HepG2 (cell line): ENCODE measurements at regions not wholly inside any gene's neighbourhood (a gene's known extent, or its start where the extent isn't known, plus 50 kb on each side); places are given as distances from the start of the nearest gene placed in this dataset.

Experiments
- ARNTL ChIP-seq: sonication (generic); formaldehyde crosslinking; IDR thresholded peaks from 2 replicates; pipeline ENCODE4 v1.4.0; 2020; ENCODE audit warnings: mild to moderate bottlenecking, missing genetic modification reagents
- FOSL2 ChIP-seq: sonication (generic); formaldehyde crosslinking; IDR thresholded peaks from 2 replicates; pipeline ENCODE4 v1.4.0; 2020; ENCODE audit warnings: missing genetic modification reagents
- HDAC2 ChIP-seq: sonication (generic); formaldehyde crosslinking; IDR thresholded peaks from 2 replicates; pipeline ENCODE4 v1.4.0; 2020; ENCODE audit warnings: missing genetic modification reagents
- IRF2 ChIP-seq: IDR thresholded peaks from 2 replicates; pipeline ENCODE4 v1.6.1; 2018; ENCODE audit warnings: missing genetic modification reagents, missing compliant biosample characterization
- NFKBIZ ChIP-seq: IDR thresholded peaks from 2 replicates; pipeline ENCODE4 v1.6.1; 2018; ENCODE audit warnings: missing genetic modification reagents, missing compliant biosample characterization
- REXO4 ChIP-seq: sonication (generic); formaldehyde crosslinking; IDR thresholded peaks from 2 replicates; pipeline ENCODE4 v1.8.0; 2022; ENCODE audit warnings: missing genetic modification reagents, mild to moderate bottlenecking, borderline replicate concordance
- SOX13 ChIP-seq, 3 experiments: fragments of 450-650 bp in 1 of 3; sonication (generic) in 1 of 3; formaldehyde crosslinking in 1 of 3; IDR thresholded peaks in 2 of 3; conservative IDR thresholded peaks in 1 of 3; 2 replicates each; pipeline versions ENCODE4 v1.5.0 to v1.6.1; 2016 to 2020; ENCODE audit warnings: antibody characterized with exemption in 1 of 3, mild to moderate bottlenecking in 1 of 3, missing compliant biosample characterization in 1 of 3, missing genetic modification reagents in 1 of 3, moderate library complexity in 1 of 3
- ZNF333 ChIP-seq: sonication (generic); formaldehyde crosslinking; IDR thresholded peaks from 2 replicates; pipeline ENCODE4 v1.4.0; 2020; ENCODE audit warnings: mild to moderate bottlenecking, missing genetic modification reagents, borderline replicate concordance
- ZNF451 ChIP-seq: sonication (generic); formaldehyde crosslinking; IDR thresholded peaks from 2 replicates; pipeline ENCODE4 v1.5.0; 2020; ENCODE audit warnings: mild to moderate bottlenecking, missing genetic modification reagents
- ZNF772 ChIP-seq: sonication (generic); formaldehyde crosslinking; IDR thresholded peaks from 2 replicates; pipeline ENCODE4 v1.5.0; 2020; ENCODE audit warnings: mild to moderate bottlenecking, missing genetic modification reagents
- TF ChIP-seq, protein P1 (sequence below): IDR thresholded peaks from 2 replicates; pipeline ENCODE4 v1.6.1; 2016
- TF ChIP-seq, protein P2 (sequence below), 2 experiments: sonication (generic) in 1 of 2; formaldehyde crosslinking in 1 of 2; IDR thresholded peaks; 2 replicates each; pipeline versions ENCODE4 v1.4.0 to v1.6.1; 2016 to 2020; ENCODE audit warnings: borderline replicate concordance in 1 of 2, low read depth in 1 of 2, mild to moderate bottlenecking in 1 of 2, missing genetic modification reagents in 1 of 2
- TF ChIP-seq, protein P3 (sequence below), 2 experiments: fragments of 450-650 bp in 1 of 2; sonication (generic) in 1 of 2; formaldehyde crosslinking in 1 of 2; IDR thresholded peaks; 2 replicates each; pipeline versions ENCODE4 v1.6.1 to v1.8.0; 2016 to 2022; ENCODE audit warnings: antibody characterized with exemption in 1 of 2, mild to moderate bottlenecking in 1 of 2, missing genetic modification reagents in 1 of 2

DNA sequence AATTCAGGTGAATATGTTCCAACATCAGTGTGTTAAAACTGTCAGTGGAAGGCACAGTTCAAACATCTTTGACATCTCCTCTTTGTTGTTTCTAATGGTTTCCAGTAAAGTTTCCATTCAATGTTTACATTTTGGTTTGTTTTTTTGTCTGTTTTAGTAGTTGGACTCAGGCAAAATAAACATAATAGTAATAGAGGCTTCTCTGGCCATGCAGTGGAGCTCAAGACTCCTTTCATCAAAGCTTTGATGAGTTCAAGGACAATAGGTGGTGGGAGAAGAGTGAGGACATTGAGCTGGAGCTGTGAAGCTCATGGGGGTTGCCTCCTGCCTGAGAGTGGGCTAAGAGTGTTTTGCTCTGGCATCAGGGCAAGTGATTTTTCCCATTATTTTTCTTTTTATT, 1853.7 kb upstream of the CELF4 start (continued):
- peak; percentile 62 for TF ChIP-seq SOX13 (IDR thresholded peaks at IDR 0.05)
- peak in 1 of 2 experiments; percentile 95; a peak in 2 of 4 replicates for TF ChIP-seq SOX13 (CRISPR knock-in tag; conservative IDR thresholded peaks at IDR 0.05 in 1 of 2, IDR thresholded peaks at IDR 0.05 in 1 of 2)
- TF ChIP-seq, protein P1, sequence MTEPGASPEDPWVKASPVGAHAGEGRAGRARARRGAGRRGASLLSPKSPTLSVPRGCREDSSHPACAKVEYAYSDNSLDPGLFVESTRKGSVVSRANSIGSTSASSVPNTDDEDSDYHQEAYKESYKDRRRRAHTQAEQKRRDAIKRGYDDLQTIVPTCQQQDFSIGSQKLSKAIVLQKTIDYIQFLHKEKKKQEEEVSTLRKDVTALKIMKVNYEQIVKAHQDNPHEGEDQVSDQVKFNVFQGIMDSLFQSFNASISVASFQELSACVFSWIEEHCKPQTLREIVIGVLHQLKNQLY = peak; percentile 59; the same call in 1 of the 2 replicates
- TF ChIP-seq FOSL2 (CRISPR knock-in tag) = 0 out of 2 replicates have a peak, but pooled peaks have one; percentile 29
- TF ChIP-seq, protein P2, sequence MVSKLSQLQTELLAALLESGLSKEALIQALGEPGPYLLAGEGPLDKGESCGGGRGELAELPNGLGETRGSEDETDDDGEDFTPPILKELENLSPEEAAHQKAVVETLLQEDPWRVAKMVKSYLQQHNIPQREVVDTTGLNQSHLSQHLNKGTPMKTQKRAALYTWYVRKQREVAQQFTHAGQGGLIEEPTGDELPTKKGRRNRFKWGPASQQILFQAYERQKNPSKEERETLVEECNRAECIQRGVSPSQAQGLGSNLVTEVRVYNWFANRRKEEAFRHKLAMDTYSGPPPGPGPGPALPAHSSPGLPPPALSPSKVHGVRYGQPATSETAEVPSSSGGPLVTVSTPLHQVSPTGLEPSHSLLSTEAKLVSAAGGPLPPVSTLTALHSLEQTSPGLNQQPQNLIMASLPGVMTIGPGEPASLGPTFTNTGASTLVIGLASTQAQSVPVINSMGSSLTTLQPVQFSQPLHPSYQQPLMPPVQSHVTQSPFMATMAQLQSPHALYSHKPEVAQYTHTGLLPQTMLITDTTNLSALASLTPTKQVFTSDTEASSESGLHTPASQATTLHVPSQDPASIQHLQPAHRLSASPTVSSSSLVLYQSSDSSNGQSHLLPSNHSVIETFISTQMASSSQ (IDR thresholded peaks at IDR 0.05; ENCODE audit: low read depth) = no peak
- TF ChIP-seq, protein P2 (CRISPR knock-in tag; IDR thresholded peaks at IDR 0.05; ENCODE audit: borderline replicate concordance) = no peak; the same call in 1 of the 2 replicates
- TF ChIP-seq ARNTL = no peak
- TF ChIP-seq REXO4 = no peak
- TF ChIP-seq, protein P3, sequence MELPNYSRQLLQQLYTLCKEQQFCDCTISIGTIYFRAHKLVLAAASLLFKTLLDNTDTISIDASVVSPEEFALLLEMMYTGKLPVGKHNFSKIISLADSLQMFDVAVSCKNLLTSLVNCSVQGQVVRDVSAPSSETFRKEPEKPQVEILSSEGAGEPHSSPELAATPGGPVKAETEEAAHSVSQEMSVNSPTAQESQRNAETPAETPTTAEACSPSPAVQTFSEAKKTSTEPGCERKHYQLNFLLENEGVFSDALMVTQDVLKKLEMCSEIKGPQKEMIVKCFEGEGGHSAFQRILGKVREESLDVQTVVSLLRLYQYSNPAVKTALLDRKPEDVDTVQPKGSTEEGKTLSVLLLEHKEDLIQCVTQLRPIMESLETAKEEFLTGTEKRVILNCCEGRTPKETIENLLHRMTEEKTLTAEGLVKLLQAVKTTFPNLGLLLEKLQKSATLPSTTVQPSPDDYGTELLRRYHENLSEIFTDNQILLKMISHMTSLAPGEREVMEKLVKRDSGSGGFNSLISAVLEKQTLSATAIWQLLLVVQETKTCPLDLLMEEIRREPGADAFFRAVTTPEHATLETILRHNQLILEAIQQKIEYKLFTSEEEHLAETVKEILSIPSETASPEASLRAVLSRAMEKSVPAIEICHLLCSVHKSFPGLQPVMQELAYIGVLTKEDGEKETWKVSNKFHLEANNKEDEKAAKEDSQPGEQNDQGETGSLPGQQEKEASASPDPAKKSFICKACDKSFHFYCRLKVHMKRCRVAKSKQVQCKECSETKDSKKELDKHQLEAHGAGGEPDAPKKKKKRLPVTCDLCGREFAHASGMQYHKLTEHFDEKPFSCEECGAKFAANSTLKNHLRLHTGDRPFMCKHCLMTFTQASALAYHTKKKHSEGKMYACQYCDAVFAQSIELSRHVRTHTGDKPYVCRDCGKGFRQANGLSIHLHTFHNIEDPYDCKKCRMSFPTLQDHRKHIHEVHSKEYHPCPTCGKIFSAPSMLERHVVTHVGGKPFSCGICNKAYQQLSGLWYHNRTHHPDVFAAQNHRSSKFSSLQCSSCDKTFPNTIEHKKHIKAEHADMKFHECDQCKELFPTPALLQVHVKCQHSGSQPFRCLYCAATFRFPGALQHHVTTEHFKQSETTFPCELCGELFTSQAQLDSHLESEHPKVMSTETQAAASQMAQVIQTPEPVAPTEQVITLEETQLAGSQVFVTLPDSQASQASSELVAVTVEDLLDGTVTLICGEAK (IDR thresholded peaks at IDR 0.05) = peak; percentile 57
- TF ChIP-seq, protein P3 (CRISPR knock-in tag; IDR thresholded peaks at IDR 0.05) = no peak; the same call in 1 of the 2 replicates
- TF ChIP-seq ZNF772 = no peak
- TF ChIP-seq NFKBIZ (CRISPR knock-in tag) = 0 out of 2 replicates have a peak, but pooled peaks have one; percentile 27
- TF ChIP-seq ZNF333 = no peak
- no peak for TF ChIP-seq ZNF451 (CRISPR knock-in tag)
- 0 out of 2 replicates have a peak, but pooled peaks have one; percentile 33 for TF ChIP-seq HDAC2 (CRISPR knock-in tag)
- peak; percentile 36; the same call in 1 of the 2 replicates for TF ChIP-seq IRF2 (CRISPR knock-in tag)
